ENCODE measurements at regions not wholly inside any gene's neighbourhood (a gene's known extent, or its start where the extent isn't known, plus 50 kb on each side); places are given as distances from the start of the nearest gene placed in this dataset.

- TF ChIP-seq CSRNP3 (CRISPR knock-in tag; IDR thresholded peaks at IDR 0.05) = no peak
- no peak for TF ChIP-seq OSR1 (CRISPR knock-in tag; IDR thresholded peaks at IDR 0.05)
- no peak for TF ChIP-seq ARNTL (CRISPR knock-in tag; IDR thresholded peaks at IDR 0.05; ENCODE audit: borderline replicate concordance, low read depth)
- no peak for TF ChIP-seq PPARA (CRISPR knock-in tag; IDR thresholded peaks at IDR 0.05; ENCODE audit: borderline replicate concordance)
- TF ChIP-seq PATZ1 (CRISPR knock-in tag; IDR thresholded peaks at IDR 0.05; ENCODE audit: borderline replicate concordance) = no peak
- no peak for TF ChIP-seq ZNF70 (CRISPR knock-in tag; IDR thresholded peaks at IDR 0.05)
- TF ChIP-seq ESRRG (CRISPR knock-in tag; IDR thresholded peaks at IDR 0.05) = no peak
- no peak for TF ChIP-seq ISL1 (CRISPR knock-in tag; IDR thresholded peaks at IDR 0.05)
Observed at GRCh38 chr1:244197851-244198375, 146.8 kb downstream of the ZBTB18 start.

Data from SK-N-SH treated with all-trans-retinoic acid at 6 μM for 48 hours (cell line).